CD4-positive, alpha-beta T cell treated with Interleukin-17A for 4 hours (primary cell): ENCODE measurements at regions not wholly inside any gene's neighbourhood (a gene's known extent, or its start where the extent isn't known, plus 50 kb on each side); places are given as distances from the start of the nearest gene placed in this dataset.
"Not testable (repeated sequence)": the region's sequence is repeated elsewhere in the genome, so short reads cannot be mapped to it uniquely, and the experiment has no call there.

ENCODE experiments used
- DNase-seq: peaks from one replicate; pipeline ENCODE4 v3.0.0-alpha.2; 2020; ENCODE audit warnings: mixed read lengths

DNA sequence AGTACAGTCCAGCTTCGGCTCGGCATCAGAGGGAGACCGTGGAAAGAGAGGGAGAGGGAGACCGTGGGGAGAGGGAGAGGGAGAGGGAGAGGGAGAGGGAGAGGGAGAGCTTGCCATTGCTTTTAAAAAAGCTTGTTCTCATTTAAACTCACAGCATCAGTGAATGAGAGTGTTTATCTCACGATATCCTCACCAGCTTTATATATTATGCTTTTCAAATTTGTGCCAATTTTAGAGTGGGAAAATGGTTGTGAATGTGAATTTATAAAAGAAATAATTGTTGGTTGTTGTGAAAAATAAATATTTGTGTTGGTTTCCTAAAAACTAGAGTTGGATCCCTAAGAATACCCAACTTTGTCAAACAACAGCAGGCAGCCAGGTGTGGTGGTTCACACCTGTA is 170.1 kb downstream of the NRN1 start:
- not testable (repeated sequence) for DNase-seq

DNA sequence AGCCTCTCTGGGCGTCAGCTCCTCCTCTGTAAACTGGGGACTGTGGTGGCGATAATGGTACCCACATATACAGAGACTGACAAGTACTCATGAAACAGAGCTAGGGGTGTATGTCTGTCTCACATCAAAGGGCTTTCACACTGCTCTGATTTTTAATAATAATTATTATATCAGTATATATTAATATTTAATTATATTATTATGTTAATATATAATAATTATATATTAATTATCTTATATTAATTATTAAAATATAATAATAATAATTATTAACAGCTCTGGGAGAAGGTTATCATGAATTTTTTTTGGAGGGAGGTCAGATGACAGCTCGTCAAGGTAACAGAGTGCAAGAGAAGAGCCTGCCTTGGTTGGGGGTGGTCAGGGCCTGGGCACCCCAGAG is 173.6 kb downstream of the NRN1 start:
- DNase-seq = no peak

DNA sequence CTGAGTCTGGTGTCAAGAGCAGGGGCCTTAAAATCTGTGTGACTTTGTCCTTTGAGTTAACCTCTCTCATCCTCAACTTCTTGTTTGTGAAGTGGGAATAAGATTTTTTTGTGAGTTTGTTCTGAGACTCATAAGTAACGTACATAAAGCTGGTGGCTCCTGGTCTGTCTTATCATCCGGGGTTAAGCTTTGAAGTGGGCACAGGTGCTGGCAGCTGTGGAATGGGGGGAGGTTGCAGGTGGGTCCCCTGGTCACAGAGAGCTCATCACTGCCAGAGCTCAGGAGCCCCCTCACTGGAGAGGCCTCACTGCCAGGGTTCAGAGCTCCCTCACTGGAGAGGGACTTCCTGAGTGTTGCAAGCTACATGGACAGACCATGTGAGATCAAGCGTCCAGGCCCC is 174.1 kb downstream of the NRN1 start:
- no peak for DNase-seq

DNA sequence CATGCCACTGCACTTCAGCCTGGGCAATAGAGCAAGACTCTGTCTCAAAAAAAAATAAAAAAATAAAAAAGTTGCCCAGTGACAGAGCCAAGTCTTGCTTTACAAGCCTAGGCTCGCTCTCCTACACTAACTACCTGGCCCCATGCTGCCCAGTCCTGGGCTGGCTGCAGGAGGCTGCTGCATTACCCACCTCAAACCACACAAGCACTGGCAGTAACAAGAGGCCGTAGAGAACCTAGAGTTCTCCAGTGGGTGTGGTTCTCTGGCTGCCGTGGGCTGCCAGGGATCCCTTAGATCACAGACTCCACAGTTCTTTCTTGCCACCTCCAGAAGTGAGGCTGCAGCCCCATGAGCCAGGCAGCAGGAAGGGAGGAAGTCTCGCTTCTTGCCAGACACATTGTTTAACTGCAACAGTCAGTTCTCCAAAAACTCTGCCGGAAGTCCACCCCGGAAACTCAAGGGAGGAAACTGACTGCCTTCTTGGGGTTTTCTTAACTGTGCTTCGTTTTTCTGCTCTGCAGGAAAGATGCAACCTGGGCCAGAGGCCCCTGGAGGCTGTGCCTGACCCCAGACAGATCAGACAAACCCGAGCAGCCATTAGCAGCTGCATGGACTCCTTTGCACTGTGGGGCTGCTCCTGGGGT is 175.4 kb downstream of the NRN1 start:
- DNase-seq = peak; percentile 68

DNA sequence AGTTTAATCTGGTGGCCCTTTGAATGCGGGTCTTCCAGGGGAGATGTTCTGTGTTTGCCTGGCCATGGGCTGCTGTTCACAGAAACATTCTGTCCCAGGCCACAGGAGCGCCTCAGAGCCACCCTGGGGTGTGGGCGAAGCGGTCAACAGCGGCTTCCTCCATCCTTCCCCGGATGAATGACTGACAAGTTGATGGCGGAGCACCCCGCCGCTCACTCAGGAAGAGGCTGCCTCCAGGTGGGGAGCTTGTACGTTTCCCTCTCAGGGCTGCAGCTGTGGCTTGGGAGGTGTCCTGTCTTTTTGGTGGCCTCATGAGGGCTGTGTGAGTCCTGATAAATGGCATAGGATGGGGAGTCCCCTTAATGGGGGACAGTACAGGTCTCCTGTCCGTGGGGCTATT is 178.4 kb downstream of the NRN1 start:
- no peak for DNase-seq

DNA sequence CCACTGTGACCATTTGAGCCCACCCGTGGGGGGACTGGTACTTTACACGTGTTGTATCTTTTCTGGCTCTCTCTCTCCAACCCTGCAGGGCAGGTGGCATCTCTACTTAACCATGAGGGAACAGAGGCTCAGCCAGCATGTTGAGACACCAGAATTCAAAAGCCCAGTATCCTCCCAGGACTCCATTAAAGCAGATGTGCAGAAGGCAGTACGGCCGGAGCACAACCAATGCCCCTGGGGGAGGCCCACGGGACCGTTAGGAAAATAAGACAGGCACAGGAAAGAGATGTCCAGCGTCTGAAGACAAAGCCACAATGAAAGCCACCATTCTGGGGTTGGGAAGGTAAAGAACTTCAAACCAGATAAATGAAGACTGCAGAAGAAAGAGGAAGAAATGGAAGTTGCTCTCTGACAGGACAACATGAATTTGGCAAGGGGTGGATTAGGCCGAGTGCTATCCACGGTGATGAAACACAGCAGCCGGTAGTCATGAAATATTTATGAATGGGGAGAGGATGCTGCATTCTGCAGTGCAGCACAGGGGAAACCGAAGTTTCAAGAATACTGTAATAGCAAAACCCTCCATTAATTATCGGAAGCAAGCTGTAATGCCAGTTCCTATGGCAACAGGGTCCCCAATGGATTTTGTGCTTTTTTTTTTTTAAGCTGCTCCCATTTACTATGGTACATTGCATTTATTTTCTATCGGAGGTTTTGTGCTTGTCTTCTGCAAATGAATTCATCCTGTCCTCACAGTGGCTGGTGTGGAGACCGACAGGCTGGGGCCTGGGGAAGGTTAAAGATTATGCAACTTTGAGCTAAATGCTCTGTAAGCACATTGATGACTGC is 179.4 kb downstream of the NRN1 start:
- no peak for DNase-seq

DNA sequence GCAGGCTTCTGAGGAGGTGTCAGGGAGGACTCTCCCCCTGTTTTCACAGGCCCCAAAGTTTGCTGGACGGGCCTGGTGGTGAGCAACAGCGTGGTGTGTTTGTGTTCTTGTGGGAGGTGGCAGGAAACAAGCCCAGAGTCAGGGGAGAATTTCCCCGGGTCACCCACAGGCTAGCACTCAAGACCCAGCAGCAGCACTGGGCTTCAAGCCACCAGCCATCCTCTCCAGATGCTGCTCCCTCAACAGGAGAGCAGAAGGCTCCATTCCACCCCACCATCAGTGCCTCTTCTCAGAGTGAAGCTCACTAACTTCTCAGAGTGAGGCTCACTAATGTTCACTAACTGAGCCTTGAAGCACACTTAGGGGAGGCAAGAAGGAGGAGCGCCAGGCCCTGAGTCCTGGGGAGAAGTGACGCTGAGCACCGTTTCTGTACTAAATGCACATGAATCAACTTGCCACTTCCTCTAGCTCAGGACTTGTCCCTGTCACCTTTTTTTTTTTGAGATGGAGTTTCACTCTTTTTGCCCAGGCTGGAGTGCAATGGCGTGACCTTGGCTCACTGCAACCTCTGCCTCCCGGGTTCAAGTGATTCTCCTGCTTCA is 182.2 kb downstream of the NRN1 start:
- peak; percentile 38 for DNase-seq
